ENCODE measurements at regions not wholly inside any gene's neighbourhood (a gene's known extent, or its start where the extent isn't known, plus 50 kb on each side); places are given as distances from the start of the nearest gene placed in this dataset.

GRCh38 chr12:14199455-14200198, 165.9 kb upstream of the ATF7IP start:
- no peak for TF ChIP-seq POLR2A (IDR thresholded peaks at IDR 0.05)
- TF ChIP-seq, protein P1, sequence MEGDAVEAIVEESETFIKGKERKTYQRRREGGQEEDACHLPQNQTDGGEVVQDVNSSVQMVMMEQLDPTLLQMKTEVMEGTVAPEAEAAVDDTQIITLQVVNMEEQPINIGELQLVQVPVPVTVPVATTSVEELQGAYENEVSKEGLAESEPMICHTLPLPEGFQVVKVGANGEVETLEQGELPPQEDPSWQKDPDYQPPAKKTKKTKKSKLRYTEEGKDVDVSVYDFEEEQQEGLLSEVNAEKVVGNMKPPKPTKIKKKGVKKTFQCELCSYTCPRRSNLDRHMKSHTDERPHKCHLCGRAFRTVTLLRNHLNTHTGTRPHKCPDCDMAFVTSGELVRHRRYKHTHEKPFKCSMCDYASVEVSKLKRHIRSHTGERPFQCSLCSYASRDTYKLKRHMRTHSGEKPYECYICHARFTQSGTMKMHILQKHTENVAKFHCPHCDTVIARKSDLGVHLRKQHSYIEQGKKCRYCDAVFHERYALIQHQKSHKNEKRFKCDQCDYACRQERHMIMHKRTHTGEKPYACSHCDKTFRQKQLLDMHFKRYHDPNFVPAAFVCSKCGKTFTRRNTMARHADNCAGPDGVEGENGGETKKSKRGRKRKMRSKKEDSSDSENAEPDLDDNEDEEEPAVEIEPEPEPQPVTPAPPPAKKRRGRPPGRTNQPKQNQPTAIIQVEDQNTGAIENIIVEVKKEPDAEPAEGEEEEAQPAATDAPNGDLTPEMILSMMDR (IDR thresholded peaks at IDR 0.05 in 4 of 5, conservative IDR thresholded peaks at IDR 0.05 in 1 of 5) = no peak
